Epithelial cell of proximal tubule (primary cell): ENCODE measurements at regions not wholly inside any gene's neighbourhood (a gene's known extent, or its start where the extent isn't known, plus 50 kb on each side); places are given as distances from the start of the nearest gene placed in this dataset.

ENCODE experiments used
- DNase-seq: peaks from one replicate; pipeline ENCODE4 v3.0.0-alpha.2; 2011; ENCODE audit warnings: low read depth
- H3K4me3 ChIP-seq: 2 replicates; pipeline ENCODE4 v1.5.1; 2011; ENCODE audit warnings: low read depth, mild to moderate bottlenecking, low read length
- CTCF ChIP-seq: conservative IDR thresholded peaks from 2 replicates; pipeline ENCODE4 v1.5.1; 2012; ENCODE audit warnings: low read depth, mild to moderate bottlenecking, low read length

GRCh38 chrX:7985568-7985967 is 58.4 kb upstream of the PNPLA4 start:
- no peak for DNase-seq

GRCh38 chrX:7983581-7983980 is 56.4 kb upstream of the PNPLA4 start:
- TF ChIP-seq CTCF = no peak
- DNase-seq = no peak
- no peak overlapping the region for H3K4me3 ChIP-seq

More at GRCh38 chrX:7985568-7985967, 58.4 kb upstream of the PNPLA4 start:
- H3K4me3 ChIP-seq = no peak overlapping the region
- no peak for TF ChIP-seq CTCF
